Breast epithelium (tissue), 3 donors: ENCODE measurements at regions not wholly inside any gene's neighbourhood (a gene's known extent, or its start where the extent isn't known, plus 50 kb on each side); places are given as distances from the start of the nearest gene placed in this dataset.

Experiments
- CTCF ChIP-seq, 3 donors: fragments of 450-650 bp; IDR thresholded peaks; one replicate each; pipeline ENCODE4 v1.5.1; 2016 to 2017; ENCODE audit warnings: antibody characterized with exemption in 3 of 3, mild to moderate bottlenecking in 3 of 3, moderate library complexity in 3 of 3
- POLR2A ChIP-seq: fragments of 450-650 bp; IDR thresholded peaks from one replicate; pipeline ENCODE4 v1.6.1; 2016; ENCODE audit warnings: antibody characterized with exemption, mild to moderate bottlenecking, moderate library complexity
- POLR2AphosphoS5 ChIP-seq, 3 donors: sonication (generic); formaldehyde crosslinking; IDR thresholded peaks; one replicate each; pipeline ENCODE4 v1.6.1; 2017; ENCODE audit warnings: antibody characterized with exemption in 3 of 3

GRCh38 chr1:64378826-64379225 lies 91.1 kb upstream of the CACHD1 start:
- no peak for TF ChIP-seq CTCF (IDR thresholded peaks at IDR 0.05)
- TF ChIP-seq POLR2A, result no peak
- TF ChIP-seq POLR2AphosphoS5 (IDR thresholded peaks at IDR 0.05), result no peak
